Fibroblast of skin of right biceps (primary cell): ENCODE measurements at regions not wholly inside any gene's neighbourhood (a gene's known extent, or its start where the extent isn't known, plus 50 kb on each side); places are given as distances from the start of the nearest gene placed in this dataset.
"Not testable (repeated sequence)": the region's sequence is repeated elsewhere in the genome, so short reads cannot be mapped to it uniquely, and the experiment has no call there.

Source experiments
- DNase-seq: peaks from one replicate; pipeline ENCODE4 v3.0.0-alpha.2; 2013

GRCh38 chr5:91864962-91865361 lies 481.8 kb upstream of the ARRDC3 start:
- no peak for DNase-seq

DNA sequence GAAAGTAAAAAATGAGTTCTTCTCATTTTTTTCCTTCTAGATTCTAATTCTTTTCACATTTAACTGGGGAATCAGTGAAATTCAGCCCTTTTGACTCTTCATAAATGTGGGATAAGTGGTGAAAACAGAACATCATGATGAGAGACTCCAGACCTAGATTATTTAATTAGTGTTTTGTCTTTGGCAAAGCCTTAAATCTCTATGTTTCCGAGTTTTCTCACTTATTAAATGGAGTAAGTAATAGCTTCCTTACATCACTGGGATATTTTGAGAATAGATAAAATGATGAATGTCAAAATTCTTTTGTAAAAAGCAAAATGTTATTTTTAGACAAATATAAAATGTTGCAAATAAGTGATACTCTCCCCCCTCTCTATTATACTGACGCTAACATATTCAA lies 468.6 kb upstream of the ARRDC3 start:
- no peak for DNase-seq

GRCh38 chr5:91850031-91850430 lies 466.9 kb upstream of the ARRDC3 start:
- DNase-seq = peak; percentile 72

DNA sequence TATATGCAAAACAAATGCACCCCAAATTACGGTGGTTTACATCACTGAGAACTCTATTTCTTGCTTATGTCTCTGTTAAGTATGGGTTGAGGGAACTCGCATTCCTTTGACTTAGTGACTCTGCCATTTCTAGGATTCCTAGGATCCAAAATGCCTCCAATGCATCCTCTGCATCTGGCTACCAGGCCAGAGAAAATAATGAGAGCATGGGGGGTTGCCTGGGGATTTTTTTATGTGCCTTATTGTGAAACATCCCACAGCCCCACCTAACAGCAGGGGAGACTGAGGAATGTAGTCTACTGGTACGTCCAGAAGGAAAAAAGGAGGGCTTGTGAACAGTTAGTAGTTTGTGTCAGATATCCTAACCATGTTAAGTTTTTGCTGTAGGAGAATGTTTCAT lies 466.0 kb upstream of the ARRDC3 start:
- peak; percentile 69 for DNase-seq

DNA sequence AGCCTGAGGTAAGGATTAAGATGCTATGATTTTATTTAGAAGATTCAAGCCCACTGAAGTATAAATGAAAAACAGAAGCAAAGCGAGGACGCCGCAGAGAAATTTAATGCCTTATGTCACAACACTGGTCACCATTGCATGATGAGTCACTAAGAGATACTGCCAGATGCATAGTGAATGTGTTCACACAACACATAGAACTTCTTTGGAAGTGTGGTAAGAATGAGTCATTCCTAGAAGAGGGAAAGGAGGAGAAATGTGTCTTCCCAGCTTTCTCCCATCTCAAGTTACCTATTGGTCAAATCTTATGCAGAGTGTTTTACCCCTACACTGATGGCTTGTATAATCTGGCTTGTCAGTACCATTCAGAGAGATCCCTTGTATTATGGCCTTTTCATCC lies 465.3 kb upstream of the ARRDC3 start:
- DNase-seq = peak; percentile 96

DNA sequence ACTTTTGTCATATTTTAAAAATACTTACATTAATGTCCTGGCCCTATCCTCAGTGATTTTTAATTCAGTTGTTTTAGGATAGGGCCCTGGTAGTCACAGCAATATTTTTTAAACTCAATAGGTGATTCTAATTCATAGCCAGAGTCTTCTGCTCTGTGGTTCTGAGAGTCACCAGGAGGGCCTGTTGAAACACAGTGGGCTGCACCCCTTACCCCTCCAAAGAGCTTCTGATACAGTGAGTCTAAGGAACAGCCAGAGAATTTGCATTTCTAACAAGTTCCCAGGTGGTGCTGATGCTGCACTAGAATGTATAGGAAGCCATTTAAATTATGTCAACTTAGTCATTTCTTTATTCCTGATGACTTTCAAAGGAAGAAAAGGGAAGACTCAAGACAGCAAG lies 458.3 kb upstream of the ARRDC3 start:
- no peak for DNase-seq

DNA sequence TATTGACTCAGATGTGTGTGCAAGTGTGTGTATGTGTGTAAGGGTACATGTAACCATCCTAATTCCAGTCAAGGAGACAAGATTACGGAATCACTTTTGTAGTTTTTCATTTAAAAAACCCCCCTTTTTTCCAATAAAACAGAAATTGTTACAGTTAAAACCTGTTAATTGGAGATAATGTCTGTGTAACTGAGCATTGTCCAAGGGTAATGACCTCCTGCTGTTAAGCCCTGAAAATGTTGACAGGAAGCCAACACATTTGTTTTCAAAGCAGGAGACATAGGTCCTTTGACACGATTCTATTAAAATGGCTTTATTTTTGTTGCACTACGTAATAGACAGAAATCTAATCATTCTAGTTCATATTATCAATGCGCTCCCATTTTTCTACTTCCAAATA lies 457.3 kb upstream of the ARRDC3 start:
- DNase-seq = no peak

DNA sequence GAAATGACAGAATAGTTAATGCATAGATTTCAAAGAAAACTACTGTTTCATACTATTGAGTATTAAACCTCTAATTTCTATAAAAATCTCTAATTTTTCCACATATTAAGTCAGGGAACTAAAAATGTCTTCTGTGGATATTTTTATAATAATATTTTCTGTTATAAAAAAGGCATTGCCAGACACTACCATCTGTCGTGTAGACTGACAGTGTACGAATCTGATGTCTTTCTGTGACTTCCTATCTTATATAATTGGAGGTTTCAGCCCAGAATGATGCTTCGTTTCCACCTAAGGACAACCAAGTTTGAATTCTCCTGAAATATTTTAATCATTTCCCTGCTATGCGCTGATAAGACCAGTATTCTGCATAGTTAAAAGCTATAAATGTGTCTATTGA lies 456.6 kb upstream of the ARRDC3 start:
- no peak for DNase-seq

GRCh38 chr5:91839233-91839632 lies 456.1 kb upstream of the ARRDC3 start:
- no peak for DNase-seq

GRCh38 chr5:91830361-91830953 lies 447.3 kb upstream of the ARRDC3 start:
- peak; percentile 1 for DNase-seq

- DNase-seq = no peak
These were observed 442.5 kb upstream of the ARRDC3 start for GRCh38 chr5:91825618-91826017.

- DNase-seq = no peak
These were observed 441.3 kb upstream of the ARRDC3 start for GRCh38 chr5:91824406-91824805.

- no peak for DNase-seq
These were observed 437.8 kb upstream of the ARRDC3 start for GRCh38 chr5:91820874-91821273.

DNA sequence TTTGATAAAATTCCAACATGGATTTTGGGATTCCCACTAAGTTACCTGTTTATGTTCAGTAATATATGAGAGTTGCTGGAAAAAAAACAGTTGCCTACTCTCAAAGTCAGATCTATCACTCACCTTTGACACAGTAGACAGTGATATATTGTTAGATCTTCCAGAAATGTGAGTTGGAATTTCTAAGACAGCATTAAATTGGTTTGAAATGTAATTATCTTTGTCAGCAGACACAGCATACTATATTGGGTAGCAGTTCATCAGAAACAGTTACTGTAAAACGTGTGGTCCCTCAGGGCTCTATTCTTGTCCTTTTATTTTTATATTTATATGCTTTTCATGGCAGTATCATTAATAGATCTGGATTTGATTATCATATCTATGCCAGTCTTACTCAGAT lies 433.6 kb upstream of the ARRDC3 start:
- no peak for DNase-seq

GRCh38 chr5:91797576-91797975 lies 414.5 kb upstream of the ARRDC3 start:
- DNase-seq = no peak

- DNase-seq = no peak
These were observed 411.9 kb upstream of the ARRDC3 start for GRCh38 chr5:91794856-91795548.

GRCh38 chr5:91794455-91794854 lies 411.3 kb upstream of the ARRDC3 start:
- DNase-seq = no peak

DNA sequence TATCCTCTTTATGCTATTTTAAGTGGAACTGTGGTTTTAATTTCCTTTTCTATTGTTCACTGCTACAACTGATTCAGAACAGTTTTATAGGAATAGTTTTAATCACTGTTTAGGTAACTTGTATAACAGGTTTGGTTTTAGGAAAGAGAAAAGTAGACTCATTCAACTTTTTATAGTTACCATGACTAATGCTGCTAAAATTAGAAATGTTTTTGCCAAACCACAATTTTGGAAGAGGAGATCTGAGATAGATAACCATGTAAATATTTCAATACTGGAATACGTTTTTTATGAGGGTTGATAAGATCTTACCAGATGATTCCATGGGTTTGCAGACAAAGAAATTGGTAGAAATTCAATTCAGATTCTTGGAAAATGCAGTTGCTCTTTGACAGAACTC lies 404.6 kb upstream of the ARRDC3 start:
- peak; percentile 52 for DNase-seq

GRCh38 chr5:91777671-91778070 lies 394.6 kb upstream of the ARRDC3 start:
- peak; percentile 18 for DNase-seq

GRCh38 chr5:91776249-91776648 lies 393.1 kb upstream of the ARRDC3 start:
- no peak for DNase-seq

DNA sequence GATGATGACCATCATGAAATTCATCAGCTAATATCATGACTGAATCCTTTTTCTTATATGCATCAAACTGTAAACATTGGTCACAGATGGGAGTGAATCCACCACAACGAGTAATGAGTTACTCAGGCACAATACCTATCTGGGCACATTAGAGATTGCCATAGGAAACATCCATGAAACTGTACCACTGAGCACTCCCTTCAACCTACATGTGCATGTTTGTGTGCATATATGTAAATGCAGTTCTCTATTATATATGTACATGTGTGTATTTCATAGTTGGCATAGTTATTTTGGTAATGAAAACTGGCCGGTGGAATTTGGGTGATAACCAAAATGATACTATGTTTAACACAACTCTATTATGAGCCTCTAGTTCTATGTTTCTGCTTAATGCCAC lies 387.3 kb upstream of the ARRDC3 start:
- DNase-seq = no peak

GRCh38 chr5:91757383-91757782 lies 374.3 kb upstream of the ARRDC3 start:
- DNase-seq = not testable (repeated sequence)

DNA sequence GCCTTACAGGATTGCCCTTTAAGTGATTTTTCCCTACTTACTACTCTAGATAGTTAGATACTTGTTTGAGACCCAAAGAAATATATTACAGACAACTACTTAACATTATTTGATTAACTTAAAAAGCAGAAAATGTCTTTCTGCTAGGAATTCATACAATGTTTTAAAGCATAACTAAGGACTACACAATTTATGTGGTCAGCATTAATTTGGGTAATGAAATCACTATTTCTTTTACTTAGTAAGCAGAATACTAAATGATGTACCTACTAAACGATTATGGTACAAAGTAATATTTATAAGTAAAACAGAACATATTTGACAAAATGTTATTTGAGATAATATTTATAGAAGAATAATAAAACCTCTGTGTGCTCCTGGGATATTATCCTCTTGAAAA lies 371.9 kb upstream of the ARRDC3 start:
- DNase-seq = no peak

DNA sequence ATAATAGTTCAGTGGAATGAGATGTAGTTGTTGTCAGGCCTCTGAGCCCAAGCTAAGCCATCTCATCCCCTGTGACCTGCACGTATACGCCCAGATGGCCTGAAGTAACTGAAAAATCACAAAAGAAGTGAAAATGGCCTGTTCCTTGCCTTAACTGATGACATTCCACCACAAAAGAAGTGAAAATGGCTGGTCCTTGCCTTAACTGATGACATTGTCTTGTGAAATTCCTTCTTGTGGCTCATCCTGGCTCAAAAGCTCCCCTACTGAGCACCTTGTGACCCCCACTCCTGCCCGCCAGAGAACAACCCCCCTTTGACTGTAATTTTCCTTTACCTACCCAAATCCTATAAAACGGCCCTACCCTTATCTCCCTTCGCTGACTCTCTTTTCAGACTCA lies 361.4 kb upstream of the ARRDC3 start:
- DNase-seq = not testable (repeated sequence)

- no peak for DNase-seq
These were observed 359.4 kb upstream of the ARRDC3 start for GRCh38 chr5:91742550-91742949.
